GM23338 (cell line): ENCODE measurements at regions not wholly inside any gene's neighbourhood (a gene's known extent, or its start where the extent isn't known, plus 50 kb on each side); places are given as distances from the start of the nearest gene placed in this dataset.

Source experiments
- EZH2 ChIP-seq: fragments of 200-600 bp; sonication (generic); IDR thresholded peaks from one replicate; pipeline ENCODE4 v1.8.0; 2017; ENCODE audit warnings: antibody characterized with exemption, mild to moderate bottlenecking, low read depth; ENCODE audit not compliant: unreplicated experiment
- JUNB ChIP-seq: IDR thresholded peaks from one replicate; pipeline ENCODE4 v1.6.1; 2016; ENCODE audit warnings: antibody characterized with exemption; ENCODE audit not compliant: unreplicated experiment
- TF ChIP-seq, protein P1 (sequence below), 2 experiments: fragments of 200-600 bp in 1 of 2; sonication (generic) in 1 of 2; conservative IDR thresholded peaks; 2 replicates each; pipeline versions ENCODE4 v1.5.1 to v1.6.1; 2016 to 2017; ENCODE audit warnings: antibody characterized with exemption in 2 of 2, low read depth in 2 of 2, mild to moderate bottlenecking in 2 of 2, moderate library complexity in 1 of 2
- TF ChIP-seq, protein P2 (sequence below): IDR thresholded peaks from one replicate; pipeline ENCODE4 v1.6.1; 2018; ENCODE audit warnings: antibody characterized with exemption; ENCODE audit not compliant: unreplicated experiment

DNA sequence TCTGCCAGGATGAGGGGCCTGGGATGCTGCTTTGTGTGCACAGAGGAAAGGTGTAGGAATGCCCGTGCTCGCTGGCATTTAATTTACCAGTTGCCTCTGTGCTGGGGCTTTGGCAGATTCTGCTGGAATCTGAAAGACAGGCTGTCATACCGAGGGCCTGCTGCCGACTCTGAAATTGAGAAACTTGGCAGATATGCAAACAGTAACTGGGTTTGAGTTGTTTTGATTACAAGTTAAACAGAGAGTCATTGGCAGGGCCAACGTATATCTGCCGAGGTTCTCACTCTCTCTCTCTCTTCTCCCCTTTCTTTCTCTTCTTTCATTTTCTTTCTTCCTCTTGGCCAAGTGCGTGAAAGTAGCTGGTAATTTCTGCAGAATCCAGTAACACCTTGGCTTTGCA lies 618.7 kb downstream of the VRK1 start:
- TF ChIP-seq, protein P1, sequence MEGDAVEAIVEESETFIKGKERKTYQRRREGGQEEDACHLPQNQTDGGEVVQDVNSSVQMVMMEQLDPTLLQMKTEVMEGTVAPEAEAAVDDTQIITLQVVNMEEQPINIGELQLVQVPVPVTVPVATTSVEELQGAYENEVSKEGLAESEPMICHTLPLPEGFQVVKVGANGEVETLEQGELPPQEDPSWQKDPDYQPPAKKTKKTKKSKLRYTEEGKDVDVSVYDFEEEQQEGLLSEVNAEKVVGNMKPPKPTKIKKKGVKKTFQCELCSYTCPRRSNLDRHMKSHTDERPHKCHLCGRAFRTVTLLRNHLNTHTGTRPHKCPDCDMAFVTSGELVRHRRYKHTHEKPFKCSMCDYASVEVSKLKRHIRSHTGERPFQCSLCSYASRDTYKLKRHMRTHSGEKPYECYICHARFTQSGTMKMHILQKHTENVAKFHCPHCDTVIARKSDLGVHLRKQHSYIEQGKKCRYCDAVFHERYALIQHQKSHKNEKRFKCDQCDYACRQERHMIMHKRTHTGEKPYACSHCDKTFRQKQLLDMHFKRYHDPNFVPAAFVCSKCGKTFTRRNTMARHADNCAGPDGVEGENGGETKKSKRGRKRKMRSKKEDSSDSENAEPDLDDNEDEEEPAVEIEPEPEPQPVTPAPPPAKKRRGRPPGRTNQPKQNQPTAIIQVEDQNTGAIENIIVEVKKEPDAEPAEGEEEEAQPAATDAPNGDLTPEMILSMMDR (conservative IDR thresholded peaks at IDR 0.05; ENCODE audit: low read depth in 2 of 2) = no peak
- TF ChIP-seq EZH2 (no peak), JUNB (no peak)
- TF ChIP-seq, protein P2, sequence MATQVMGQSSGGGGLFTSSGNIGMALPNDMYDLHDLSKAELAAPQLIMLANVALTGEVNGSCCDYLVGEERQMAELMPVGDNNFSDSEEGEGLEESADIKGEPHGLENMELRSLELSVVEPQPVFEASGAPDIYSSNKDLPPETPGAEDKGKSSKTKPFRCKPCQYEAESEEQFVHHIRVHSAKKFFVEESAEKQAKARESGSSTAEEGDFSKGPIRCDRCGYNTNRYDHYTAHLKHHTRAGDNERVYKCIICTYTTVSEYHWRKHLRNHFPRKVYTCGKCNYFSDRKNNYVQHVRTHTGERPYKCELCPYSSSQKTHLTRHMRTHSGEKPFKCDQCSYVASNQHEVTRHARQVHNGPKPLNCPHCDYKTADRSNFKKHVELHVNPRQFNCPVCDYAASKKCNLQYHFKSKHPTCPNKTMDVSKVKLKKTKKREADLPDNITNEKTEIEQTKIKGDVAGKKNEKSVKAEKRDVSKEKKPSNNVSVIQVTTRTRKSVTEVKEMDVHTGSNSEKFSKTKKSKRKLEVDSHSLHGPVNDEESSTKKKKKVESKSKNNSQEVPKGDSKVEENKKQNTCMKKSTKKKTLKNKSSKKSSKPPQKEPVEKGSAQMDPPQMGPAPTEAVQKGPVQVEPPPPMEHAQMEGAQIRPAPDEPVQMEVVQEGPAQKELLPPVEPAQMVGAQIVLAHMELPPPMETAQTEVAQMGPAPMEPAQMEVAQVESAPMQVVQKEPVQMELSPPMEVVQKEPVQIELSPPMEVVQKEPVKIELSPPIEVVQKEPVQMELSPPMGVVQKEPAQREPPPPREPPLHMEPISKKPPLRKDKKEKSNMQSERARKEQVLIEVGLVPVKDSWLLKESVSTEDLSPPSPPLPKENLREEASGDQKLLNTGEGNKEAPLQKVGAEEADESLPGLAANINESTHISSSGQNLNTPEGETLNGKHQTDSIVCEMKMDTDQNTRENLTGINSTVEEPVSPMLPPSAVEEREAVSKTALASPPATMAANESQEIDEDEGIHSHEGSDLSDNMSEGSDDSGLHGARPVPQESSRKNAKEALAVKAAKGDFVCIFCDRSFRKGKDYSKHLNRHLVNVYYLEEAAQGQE = no peak
